Activated naive CD4-positive, alpha-beta T cell treated with anti-CD3 and anti-CD28 coated beads for 36 hours (primary cell): ENCODE measurements at regions not wholly inside any gene's neighbourhood (a gene's known extent, or its start where the extent isn't known, plus 50 kb on each side); places are given as distances from the start of the nearest gene placed in this dataset.

Source experiments
- CTCF ChIA-PET: fragments of 350-600 bp; sonication (Branson Sonifier 250); formaldehyde crosslinking; loops from one replicate; lab custom pipeline; 2021; ENCODE audit warnings: antibody characterized with exemption; lab: Charles Lee
- DNase-seq: peaks from one replicate; pipeline ENCODE4 v3.0.0-alpha.2; 2020
- H3K27ac Mint-ChIP-seq: one replicate; pipeline ENCODE4 v1.8.0; 2021; ENCODE audit warnings: mild to moderate bottlenecking, mixed read lengths
- H3K27me3 Mint-ChIP-seq: one replicate; pipeline ENCODE4 v1.8.0; 2021; ENCODE audit warnings: low read depth, mixed read lengths
- H3K36me3 Mint-ChIP-seq: one replicate; pipeline ENCODE4 v1.8.0; 2021; ENCODE audit warnings: low read depth, mixed read lengths
- H3K4me1 Mint-ChIP-seq: one replicate; pipeline ENCODE4 v1.8.0; 2021; ENCODE audit warnings: low read depth, mixed read lengths
- H3K4me3 Mint-ChIP-seq: one replicate; pipeline ENCODE4 v1.8.0; 2021; ENCODE audit warnings: mild to moderate bottlenecking, moderate library complexity, mixed read lengths
- H3K9me3 Mint-ChIP-seq: one replicate; pipeline ENCODE4 v1.8.0; 2021; ENCODE audit warnings: mixed read lengths
- intact Hi-C: fragments of 100-400 bp; cut with micrococcal nuclease; formaldehyde crosslinking; loops from one replicate; pipeline ENCODE4 v1.15.1; 2023

- Mint-ChIP-seq H3K27ac (no peak overlapping the region), H3K4me1 (peaks cover 19% of the 10 kb centered on the region)
- CTCF ChIA-PET, result no interaction called here
Observed at GRCh38 chr15:94177112-94177511, 54.2 kb upstream of the MCTP2 start.

GRCh38 chr15:94175420-94175819 is 55.9 kb upstream of the MCTP2 start:
- CTCF ChIA-PET, result interaction anchor here (0.8 kb wide), 1 partner anchor 75 kb away, joined by 3 read pairs; no protein-coding TSS in a partner anchor
- DNase-seq, result no peak
- Mint-ChIP-seq H3K4me1 (peaks cover 19% of the 10 kb centered on the region), H3K9me3 (peaks cover 2% of the 10 kb centered on the region), H3K4me3 (no peak overlapping the region), H3K36me3 (no peaks in the 10 kb centered on the region), H3K27ac (no peak overlapping the region), H3K27me3 (peaks cover 6% of the 10 kb centered on the region)
- intact Hi-C loops, result no loop called here

More at GRCh38 chr15:94177112-94177511, 54.2 kb upstream of the MCTP2 start:
- peaks cover 2% of the 10 kb centered on the region for H3K9me3 Mint-ChIP-seq
- H3K27me3 Mint-ChIP-seq, result peaks cover 9% of the 10 kb centered on the region
- no peak overlapping the region for H3K4me3 Mint-ChIP-seq
- intact Hi-C loops, result no loop called here
- DNase-seq, result no peak
- no peaks in the 10 kb centered on the region for H3K36me3 Mint-ChIP-seq

- DNase-seq, result peak; percentile 26
- H3K9me3 Mint-ChIP-seq, result peaks cover 2% of the 10 kb centered on the region
- H3K4me1 Mint-ChIP-seq, result peaks cover 19% of the 10 kb centered on the region
- no peaks in the 10 kb centered on the region for H3K36me3 Mint-ChIP-seq
- no peak overlapping the region for H3K4me3 Mint-ChIP-seq
- CTCF ChIA-PET, result interaction anchor here (0.6 to 1.8 kb wide), 3 partner anchors 11 to 508 kb away, joined by 3 to 13 read pairs (median 4); no protein-coding TSS in a partner anchor
- peak overlapping the region; percentile 10 for H3K27ac Mint-ChIP-seq
- peaks cover 6% of the 10 kb centered on the region for H3K27me3 Mint-ChIP-seq
- intact Hi-C loops, result loop anchor here (1.0 kb wide), 4 partner anchors 32 to 410 kb away; no protein-coding TSS in a partner anchor
Observed at GRCh38 chr15:94174399-94174802, 57.0 kb upstream of the MCTP2 start.

- H3K4me3 Mint-ChIP-seq, result no peak overlapping the region
- H3K36me3 Mint-ChIP-seq, result no peaks in the 10 kb centered on the region
- H3K27ac Mint-ChIP-seq, result no peak overlapping the region
- H3K27me3 Mint-ChIP-seq, result peaks cover 6% of the 10 kb centered on the region
- H3K4me1 Mint-ChIP-seq, result peaks cover 2% of the 10 kb centered on the region
- no peak for DNase-seq
- intact Hi-C loops, result no loop called here
- H3K9me3 Mint-ChIP-seq, result no peaks in the 10 kb centered on the region
- CTCF ChIA-PET, result interaction anchor here (0.7 to 1.0 kb wide), 3 partner anchors 79 to 154 kb away, joined by 3 to 4 read pairs (median 3); no protein-coding TSS in a partner anchor
Observed at GRCh38 chr15:94168250-94168649, 63.1 kb upstream of the MCTP2 start.

- H3K27me3 Mint-ChIP-seq, result no peaks in the 10 kb centered on the region
- DNase-seq, result no peak
- H3K9me3 Mint-ChIP-seq, result no peaks in the 10 kb centered on the region
- no peaks in the 10 kb centered on the region for H3K4me1 Mint-ChIP-seq
- H3K27ac Mint-ChIP-seq, result no peak overlapping the region
- no peaks in the 10 kb centered on the region for H3K36me3 Mint-ChIP-seq
- CTCF ChIA-PET, result interaction anchor here (0.6 to 7.6 kb wide), 15 partner anchors 9 to 302 kb away, joined by 3 to 204 read pairs (median 3); partner anchors contain the start of gene MCTP2
- intact Hi-C loops, result loop anchor here (1.0 to 2.0 kb wide), 3 partner anchors 66 to 412 kb away; partner anchors contain the start of gene MCTP2
- H3K4me3 Mint-ChIP-seq, result no peak overlapping the region
Observed at GRCh38 chr15:94164971-94165370, 66.4 kb upstream of the MCTP2 start.

- DNase-seq, result peak; percentile 76
- no peak overlapping the region for H3K4me3 Mint-ChIP-seq
- no peak overlapping the region for H3K27ac Mint-ChIP-seq
- H3K36me3 Mint-ChIP-seq, result no peaks in the 10 kb centered on the region
- no peaks in the 10 kb centered on the region for H3K4me1 Mint-ChIP-seq
- H3K27me3 Mint-ChIP-seq, result no peaks in the 10 kb centered on the region
- CTCF ChIA-PET, result interaction anchor here (0.5 to 7.6 kb wide), 20 partner anchors 9 to 303 kb away, joined by 3 to 204 read pairs (median 3); partner anchors contain the start of gene MCTP2
- intact Hi-C loops, result loop anchor here (1.0 to 2.0 kb wide), 3 partner anchors 66 to 413 kb away; partner anchors contain the start of gene MCTP2
- H3K9me3 Mint-ChIP-seq, result no peaks in the 10 kb centered on the region
Observed at GRCh38 chr15:94164202-94164807, 67.1 kb upstream of the MCTP2 start.

GRCh38 chr15:94162939-94163338 is 68.4 kb upstream of the MCTP2 start:
- H3K4me3 Mint-ChIP-seq, result no peak overlapping the region
- H3K9me3 Mint-ChIP-seq, result no peaks in the 10 kb centered on the region
- no peak for DNase-seq
- H3K36me3 Mint-ChIP-seq, result no peaks in the 10 kb centered on the region
- H3K27ac Mint-ChIP-seq, result no peak overlapping the region
- H3K27me3 Mint-ChIP-seq, result no peaks in the 10 kb centered on the region
- H3K4me1 Mint-ChIP-seq, result no peaks in the 10 kb centered on the region
- intact Hi-C loops, result no loop called here
- CTCF ChIA-PET, result interaction anchor here (0.6 to 7.6 kb wide), 9 partner anchors 8 to 346 kb away, joined by 3 to 204 read pairs (median 7); no protein-coding TSS in a partner anchor

GRCh38 chr15:94154255-94154654 is 77.1 kb upstream of the MCTP2 start:
- CTCF ChIA-PET, result interaction anchor here (2.0 to 2.1 kb wide), 2 partner anchors 9 to 170 kb away, joined by 6 to 7 read pairs; no protein-coding TSS in a partner anchor
- no peak for DNase-seq

GRCh38 chr15:94145046-94145445 is 86.3 kb upstream of the MCTP2 start:
- CTCF ChIA-PET, result interaction anchor here (0.9 kb wide), 1 partner anchor 18 kb away, joined by 3 read pairs; no protein-coding TSS in a partner anchor
- no peaks in the 10 kb centered on the region for H3K4me1 Mint-ChIP-seq
- DNase-seq, result no peak
- no peak overlapping the region for H3K4me3 Mint-ChIP-seq
- peaks cover 7% of the 10 kb centered on the region for H3K9me3 Mint-ChIP-seq
- peaks cover 17% of the 10 kb centered on the region for H3K27me3 Mint-ChIP-seq
- H3K27ac Mint-ChIP-seq, result no peak overlapping the region
- H3K36me3 Mint-ChIP-seq, result no peaks in the 10 kb centered on the region
- intact Hi-C loops, result no loop called here

More at GRCh38 chr15:94154255-94154654, 77.1 kb upstream of the MCTP2 start:
- H3K36me3 Mint-ChIP-seq, result no peaks in the 10 kb centered on the region
- H3K4me1 Mint-ChIP-seq, result no peaks in the 10 kb centered on the region
- H3K9me3 Mint-ChIP-seq, result peaks cover 2% of the 10 kb centered on the region
- H3K27me3 Mint-ChIP-seq, result peaks cover 25% of the 10 kb centered on the region
- no peak overlapping the region for H3K27ac Mint-ChIP-seq
- intact Hi-C loops, result no loop called here
- H3K4me3 Mint-ChIP-seq, result no peak overlapping the region

- H3K27ac Mint-ChIP-seq, result no peak overlapping the region
- CTCF ChIA-PET, result no interaction called here
- H3K4me1 Mint-ChIP-seq, result no peaks in the 10 kb centered on the region
- H3K9me3 Mint-ChIP-seq, result peaks cover 7% of the 10 kb centered on the region
- H3K4me3 Mint-ChIP-seq, result no peak overlapping the region
- H3K36me3 Mint-ChIP-seq, result no peaks in the 10 kb centered on the region
- intact Hi-C loops, result no loop called here
- DNase-seq, result no peak
- H3K27me3 Mint-ChIP-seq, result peaks cover 19% of the 10 kb centered on the region
Observed at GRCh38 chr15:94141802-94142201, 89.6 kb upstream of the MCTP2 start.

- H3K4me3 Mint-ChIP-seq, result no peak overlapping the region
- H3K36me3 Mint-ChIP-seq, result no peaks in the 10 kb centered on the region
- CTCF ChIA-PET, result interaction anchor here (0.9 to 1.0 kb wide), 2 partner anchors 16 to 59 kb away, joined by 3 to 5 read pairs; no protein-coding TSS in a partner anchor
- no peak for DNase-seq
- H3K27me3 Mint-ChIP-seq, result peaks cover 14% of the 10 kb centered on the region
- peaks cover 2% of the 10 kb centered on the region for H3K9me3 Mint-ChIP-seq
- intact Hi-C loops, result no loop called here
- no peaks in the 10 kb centered on the region for H3K4me1 Mint-ChIP-seq
- H3K27ac Mint-ChIP-seq, result no peak overlapping the region
Observed at GRCh38 chr15:94135486-94136147, 95.7 kb upstream of the MCTP2 start.

GRCh38 chr15:94131875-94132274 is 99.5 kb upstream of the MCTP2 start:
- Mint-ChIP-seq H3K4me1 (no peaks in the 10 kb centered on the region), H3K27me3 (peaks cover 9% of the 10 kb centered on the region), H3K36me3 (no peaks in the 10 kb centered on the region), H3K9me3 (peaks cover 2% of the 10 kb centered on the region), H3K4me3 (no peak overlapping the region), H3K27ac (no peak overlapping the region)
- no peak for DNase-seq
- intact Hi-C loops, result no loop called here
- CTCF ChIA-PET, result interaction anchor here (0.7 kb wide), 1 partner anchor 192 kb away, joined by 3 read pairs; no protein-coding TSS in a partner anchor
